HG03135 (cell line): ENCODE measurements at regions not wholly inside any gene's neighbourhood (a gene's known extent, or its start where the extent isn't known, plus 50 kb on each side); places are given as distances from the start of the nearest gene placed in this dataset.
A peak's percentile ranks its signal among the peaks of the same experiment; 100 is the strongest.
"Not testable (repeated sequence)": the region's sequence is repeated elsewhere in the genome, so short reads cannot be mapped to it uniquely, and the experiment has no call there.

ENCODE experiments used
- ATAC-seq: cut with Tn5 transposase; IDR thresholded peaks from one replicate; pipeline ENCODE4 v1.9.1; 2021; ENCODE audit warnings: mild to moderate bottlenecking, moderate library complexity; ENCODE audit not compliant: unreplicated experiment

DNA sequence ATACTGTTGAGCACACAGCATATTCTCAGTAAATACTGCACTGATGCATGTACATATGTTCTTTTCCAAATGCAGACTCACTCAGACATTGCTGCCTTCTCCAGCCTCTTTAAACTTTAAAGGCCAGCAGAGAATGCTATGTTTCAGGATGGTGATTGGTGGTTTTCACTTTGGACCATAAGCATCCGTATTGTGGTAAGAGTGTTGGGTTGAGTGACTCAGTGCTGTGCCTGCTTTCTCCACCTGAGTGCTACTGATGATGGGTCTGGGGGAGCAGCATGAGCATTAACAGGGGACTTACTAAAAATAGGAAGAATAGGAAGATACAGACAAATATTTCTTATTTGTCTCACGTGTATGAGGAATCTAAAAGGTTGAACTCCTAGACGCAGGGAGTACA is 56.3 kb upstream of the ZNF92 start:
- no peak for ATAC-seq

DNA sequence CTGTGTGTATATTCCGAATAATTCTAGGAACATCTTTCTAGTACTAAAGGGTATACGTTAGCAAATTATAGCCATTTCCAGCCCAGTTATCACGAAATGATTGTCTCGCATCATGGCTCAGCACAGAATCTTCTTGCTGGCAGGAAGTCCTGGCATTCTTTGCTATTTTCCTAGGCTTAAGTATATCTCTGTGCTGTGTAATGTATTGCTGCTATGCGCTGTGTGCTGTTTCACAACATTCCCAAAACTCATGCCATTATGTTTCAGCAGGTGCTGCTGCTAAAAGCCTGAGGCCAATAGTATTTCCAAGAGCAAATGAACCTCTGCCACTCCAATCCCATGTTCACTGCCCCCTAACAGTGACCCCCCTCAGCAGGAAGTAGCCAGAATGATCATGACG is 62.9 kb upstream of the ZNF92 start:
- ATAC-seq, result no peak

DNA sequence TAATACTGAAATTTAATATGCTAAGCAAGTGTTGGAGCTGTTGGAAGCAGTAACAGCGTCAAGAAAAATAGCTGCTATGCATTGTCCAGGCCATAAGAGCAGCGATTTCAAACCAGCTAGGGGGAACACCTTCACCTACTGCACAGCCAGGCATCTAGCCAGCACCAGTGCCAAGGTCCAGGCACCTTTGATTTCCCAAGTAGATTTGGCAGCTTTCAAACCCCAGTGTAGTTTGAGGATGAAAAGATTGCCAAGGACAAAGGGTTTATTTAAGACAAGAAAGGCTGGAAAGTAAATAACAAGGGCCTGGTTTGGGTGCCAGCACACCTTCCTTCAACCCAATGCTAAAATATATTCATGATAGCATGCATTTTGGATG is 65.4 kb upstream of the ZNF92 start:
- no peak for ATAC-seq

DNA sequence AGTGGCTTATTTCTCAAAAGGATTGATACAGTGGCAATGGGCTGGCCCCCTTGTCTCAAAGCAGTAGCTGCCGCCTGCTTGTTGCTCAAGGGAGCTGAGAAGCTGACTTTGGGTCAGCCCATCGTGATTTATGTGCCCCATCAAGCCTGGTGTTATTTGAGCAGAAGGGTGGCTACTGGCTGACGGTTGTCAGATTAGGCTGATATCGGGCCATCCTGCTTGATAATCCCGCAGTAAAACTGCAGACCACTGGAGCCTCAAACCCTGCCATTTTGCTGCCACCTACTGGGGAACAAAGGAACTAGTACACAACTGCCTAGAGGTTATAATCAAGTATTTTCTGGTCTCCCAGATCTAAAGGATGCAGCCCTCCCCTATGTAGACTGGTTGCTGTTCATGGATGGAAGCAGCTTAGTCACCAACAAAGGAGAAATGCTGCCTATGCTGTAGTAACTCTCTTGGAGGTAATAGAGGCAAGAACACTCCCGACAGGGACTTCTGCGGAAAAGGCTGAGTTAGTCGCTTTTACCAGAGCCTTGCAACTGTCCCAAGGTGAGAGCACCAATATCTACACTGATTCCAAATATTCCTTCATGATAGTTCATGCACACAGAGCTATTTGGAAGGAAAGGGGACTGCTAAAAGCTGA is 65.9 kb upstream of the ZNF92 start:
- ATAC-seq, result peak; percentile 57

DNA sequence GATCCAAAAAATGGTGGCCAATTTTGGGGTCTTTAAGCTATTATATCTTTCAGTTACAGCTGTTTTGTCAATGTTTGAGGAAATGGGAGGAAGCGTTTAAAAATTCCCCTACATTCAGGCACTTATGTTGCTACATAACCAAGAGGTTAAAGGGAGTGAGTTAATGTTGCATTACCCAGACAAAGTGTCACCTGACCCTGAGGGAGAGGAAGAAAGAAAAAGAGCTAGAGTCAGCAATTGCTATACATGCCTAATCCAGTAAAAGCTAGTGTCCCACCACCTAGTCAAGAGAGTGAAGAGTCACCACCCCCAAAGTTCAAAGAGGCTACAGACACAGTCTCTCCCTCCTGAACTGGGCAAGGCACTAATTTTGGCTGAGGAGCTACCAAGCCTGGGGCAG is 69.5 kb upstream of the ZNF92 start:
- no peak for ATAC-seq

DNA sequence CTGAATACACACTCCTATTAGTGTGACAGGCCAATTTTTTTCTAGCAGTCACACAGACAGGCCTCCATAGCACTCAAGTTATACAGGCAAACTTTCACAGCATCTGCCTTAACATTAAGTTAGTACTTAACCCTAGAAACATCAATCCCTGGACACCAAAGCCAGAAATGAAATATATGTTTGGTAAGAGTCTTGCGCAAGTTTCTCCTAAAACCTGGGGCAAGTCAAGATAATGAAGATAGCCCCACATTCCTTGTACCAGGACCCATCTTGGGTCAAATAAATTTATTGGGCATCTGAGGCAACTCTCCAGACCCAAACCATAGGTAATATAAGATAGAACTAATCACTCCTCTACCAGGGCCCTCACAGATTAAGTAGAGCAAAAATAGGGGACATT is 70.8 kb upstream of the ZNF92 start:
- no peak for ATAC-seq

DNA sequence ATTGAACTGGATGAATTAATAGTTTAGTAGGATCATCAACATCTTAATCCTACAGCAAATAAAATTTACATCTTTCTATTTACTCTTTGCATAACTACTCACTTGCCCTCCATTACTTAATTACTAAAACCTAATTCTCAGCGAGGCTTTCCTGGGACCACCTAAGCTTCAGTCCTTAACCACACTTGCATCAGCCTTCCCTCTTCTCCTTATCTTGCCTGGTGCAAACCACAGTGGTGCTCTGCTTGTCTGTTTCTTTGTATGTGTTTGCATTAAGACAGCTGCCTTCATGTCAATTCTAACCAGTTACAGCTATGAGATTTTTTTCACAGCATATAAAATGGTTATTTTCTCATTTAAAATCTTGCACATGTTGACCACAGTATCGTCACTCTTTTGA is 72.6 kb upstream of the ZNF92 start:
- no peak for ATAC-seq

DNA sequence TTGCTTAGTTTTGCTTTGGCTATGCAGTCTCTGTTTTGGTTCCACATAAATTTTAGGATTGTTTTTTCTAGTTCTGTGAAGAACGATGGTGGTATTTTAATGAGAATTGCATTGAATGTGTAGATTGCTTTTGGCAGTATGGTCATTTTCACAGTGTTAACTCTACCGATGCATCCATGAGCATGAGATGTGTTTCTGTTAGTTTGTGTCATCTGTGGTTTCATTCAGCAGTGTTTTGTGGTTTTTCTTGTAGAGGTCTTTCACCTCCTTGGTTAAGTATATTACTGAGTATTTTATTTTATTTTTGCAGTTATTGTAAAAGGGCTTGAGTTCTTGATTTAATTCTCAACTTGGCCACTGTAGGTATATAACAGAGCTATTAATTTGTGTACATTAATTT is 78.2 kb upstream of the ZNF92 start:
- no peak for ATAC-seq

DNA sequence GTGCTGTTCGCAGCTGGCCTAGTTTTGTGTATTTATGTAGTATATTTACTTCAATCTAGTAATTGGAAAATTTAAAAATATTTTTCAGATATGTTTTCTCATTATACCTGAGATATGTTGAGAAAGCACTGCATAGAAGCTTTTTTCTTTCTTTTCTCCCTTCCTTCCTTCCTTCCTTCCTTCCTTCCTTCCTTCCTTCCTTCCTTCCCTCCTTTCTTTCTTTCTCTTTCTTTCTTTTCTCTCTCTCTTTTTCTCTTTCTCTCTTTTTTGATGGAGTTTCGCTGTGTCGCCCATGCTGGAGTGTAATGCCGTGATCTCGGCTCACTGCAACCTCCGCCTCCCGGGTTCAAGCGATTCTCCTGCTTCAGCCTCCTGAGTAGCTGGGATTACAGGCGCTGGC is 83.3 kb upstream of the ZNF92 start:
- ATAC-seq, result not testable (repeated sequence)

DNA sequence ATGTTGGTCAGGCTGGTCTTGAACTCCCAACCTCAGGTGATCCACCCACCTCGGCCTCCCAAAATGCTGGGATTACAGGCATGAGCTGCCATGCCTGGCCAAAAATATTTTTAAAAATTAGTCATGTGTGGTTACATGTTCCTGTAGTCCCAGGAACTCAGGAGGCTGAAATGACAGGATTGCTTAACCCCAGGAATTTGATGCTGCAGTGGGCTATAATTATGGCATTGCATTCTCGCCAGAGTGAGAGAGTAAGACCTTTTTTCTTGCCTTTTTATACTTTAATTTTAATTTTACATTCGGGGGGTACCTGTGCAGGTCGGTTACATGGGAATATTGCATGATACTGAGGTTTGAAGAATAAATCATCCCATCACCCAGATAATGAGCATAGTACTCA is 86.6 kb upstream of the ZNF92 start:
- no peak for ATAC-seq

DNA sequence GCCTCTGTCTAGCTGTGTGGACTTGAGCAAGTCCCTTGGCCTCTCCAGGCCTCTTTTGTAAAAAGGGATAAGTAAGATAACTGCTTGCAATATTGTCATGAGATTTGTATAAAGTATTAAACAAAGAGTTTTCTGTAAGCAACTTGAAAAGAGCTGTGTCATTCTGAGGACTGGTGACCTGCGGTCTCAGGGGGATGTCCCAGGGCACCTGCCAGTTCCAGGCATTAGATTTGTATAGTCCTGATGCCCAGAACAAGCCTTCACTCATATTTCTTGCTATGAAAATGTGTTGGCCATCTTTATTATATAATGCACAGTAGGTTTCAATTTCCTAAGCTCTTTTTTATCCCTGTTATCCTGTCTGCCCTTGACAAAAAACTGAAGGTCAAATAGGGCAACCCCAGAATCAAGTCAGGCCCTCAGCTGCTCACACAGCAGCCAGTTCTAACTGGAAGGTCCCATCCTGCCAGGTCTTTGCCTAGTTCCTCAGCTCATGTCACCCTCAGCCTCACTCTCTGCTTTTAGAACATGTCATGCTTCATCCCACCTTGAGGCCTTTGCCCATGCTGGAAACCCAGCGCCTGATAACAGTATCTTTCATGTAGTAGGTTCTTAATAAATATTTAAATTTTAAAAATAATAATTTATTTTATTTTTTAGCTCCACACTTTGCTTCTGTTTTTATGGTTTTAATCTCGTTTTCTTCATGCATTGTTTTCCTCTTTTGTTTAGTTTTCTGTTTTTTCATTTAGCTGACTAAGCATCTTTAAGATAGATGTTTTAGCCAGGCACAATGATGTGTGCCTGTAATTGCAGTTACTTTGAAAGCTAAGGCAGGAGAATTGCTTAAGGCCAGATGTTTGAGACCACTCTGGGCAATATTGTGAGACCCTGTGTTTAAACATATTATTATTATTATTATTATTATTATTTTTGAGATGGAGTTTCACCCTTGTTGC is 87.5 kb upstream of the ZNF92 start:
- no peak for ATAC-seq

DNA sequence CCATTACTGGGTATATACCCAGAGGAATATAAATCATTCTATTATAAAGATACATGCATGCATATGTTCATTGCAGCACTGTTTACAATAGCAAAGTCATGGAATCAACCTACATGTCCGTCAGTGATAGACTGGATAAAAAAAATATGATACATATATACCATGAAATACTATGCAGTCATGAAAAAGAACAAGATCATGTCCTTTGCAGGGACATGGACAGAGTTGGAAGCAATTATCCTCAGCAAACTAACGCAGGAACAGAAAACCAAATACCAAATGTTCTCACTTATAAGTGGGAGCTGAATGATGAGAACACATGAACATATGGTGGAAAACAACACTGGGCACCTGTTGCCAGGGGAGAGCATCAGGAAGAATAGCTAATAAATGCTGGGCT is 88.4 kb upstream of the ZNF92 start:
- ATAC-seq, result not testable (repeated sequence)

DNA sequence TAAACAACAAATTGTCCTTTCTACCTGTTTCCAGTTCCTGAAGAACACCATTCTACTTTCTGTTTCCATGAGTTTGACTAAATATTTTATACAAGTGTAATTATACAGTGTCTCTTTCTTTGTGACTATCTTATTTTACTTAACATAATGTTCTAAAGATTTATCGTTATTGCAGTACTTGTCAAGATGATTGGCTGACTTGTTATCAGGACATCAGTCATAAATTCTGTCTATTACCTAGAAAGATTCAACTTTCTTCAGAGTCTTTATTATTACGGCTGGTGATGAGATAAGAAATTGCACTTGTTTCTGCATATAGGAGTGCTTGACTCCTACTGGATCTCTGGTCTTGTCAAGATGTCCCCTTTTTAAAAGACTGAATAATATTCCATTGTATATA is 93.9 kb upstream of the ZNF92 start:
- ATAC-seq, result no peak

DNA sequence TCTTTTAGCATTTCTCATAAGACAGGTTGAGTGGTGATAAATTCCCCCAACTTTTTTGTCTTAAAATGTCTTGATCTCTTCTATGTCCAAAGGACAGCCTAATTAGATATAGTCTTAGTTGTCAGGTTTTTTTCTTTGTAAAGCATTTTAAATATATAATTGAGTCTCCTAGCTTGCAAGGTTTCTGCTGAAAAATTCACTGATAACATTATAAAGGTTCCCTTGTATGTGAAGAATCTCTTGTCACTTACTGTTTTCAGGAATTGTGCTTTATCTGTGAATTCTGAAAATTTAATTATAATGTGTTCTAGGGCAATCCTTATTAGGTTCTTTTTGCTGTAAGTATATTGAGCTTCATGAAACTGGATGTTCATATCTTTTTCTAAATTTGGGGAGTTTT is 96.8 kb upstream of the ZNF92 start:
- ATAC-seq, result no peak

DNA sequence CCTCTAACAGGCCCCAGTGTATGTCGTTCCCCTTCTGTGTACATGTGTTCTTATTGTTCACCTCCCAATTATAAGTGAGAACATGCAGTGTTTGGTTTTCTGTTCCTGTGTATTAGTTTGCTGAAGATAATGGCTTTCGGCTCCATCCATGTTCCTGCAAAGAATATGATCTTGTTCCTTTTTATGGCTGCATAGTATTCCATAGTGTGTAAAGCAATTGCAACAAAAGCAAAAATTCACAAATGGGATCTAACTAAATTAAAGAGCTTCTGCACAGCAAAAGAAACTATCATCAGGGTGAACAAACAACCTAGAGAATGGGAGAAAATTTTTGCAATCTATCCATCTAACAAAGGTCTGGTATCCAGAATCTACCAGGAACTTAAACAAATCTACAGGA is 102.2 kb upstream of the ZNF92 start:
- ATAC-seq, result not testable (repeated sequence)

DNA sequence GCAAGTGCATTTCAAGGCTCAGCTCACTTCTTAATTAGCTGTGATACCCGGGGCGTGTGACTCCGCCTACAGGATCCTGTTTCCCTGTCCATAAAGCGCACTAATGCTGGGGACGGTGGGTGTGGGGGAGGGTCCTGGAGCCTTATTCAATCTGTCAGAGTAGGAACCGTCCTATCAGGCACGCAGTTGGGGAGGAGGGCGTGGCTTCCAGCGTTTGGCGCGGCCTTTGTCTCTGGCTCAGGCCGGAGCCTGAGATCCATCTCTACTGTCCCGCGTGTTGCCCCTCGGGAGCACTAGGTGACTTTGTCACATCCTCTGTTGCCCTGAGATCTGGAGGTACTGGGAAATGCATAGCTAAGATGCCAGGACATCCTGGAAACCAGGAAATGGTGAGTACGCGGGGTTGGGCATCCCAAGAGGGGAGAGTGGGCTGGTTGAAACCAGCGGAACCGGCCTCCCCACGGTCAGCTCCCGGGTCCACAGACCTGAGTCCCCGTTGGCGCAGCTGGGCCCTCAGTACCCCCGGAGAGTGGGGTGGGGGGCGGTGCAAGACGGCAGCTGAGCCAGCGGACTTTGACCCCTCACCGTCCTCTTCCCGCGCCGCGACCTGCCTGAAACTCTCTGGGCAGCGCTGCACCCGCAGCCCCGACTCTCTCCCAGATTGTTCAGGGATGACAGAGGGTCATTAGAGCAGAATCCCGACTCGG is 104.4 kb upstream of the ZNF92 start:
- peak; percentile 77 for ATAC-seq

DNA sequence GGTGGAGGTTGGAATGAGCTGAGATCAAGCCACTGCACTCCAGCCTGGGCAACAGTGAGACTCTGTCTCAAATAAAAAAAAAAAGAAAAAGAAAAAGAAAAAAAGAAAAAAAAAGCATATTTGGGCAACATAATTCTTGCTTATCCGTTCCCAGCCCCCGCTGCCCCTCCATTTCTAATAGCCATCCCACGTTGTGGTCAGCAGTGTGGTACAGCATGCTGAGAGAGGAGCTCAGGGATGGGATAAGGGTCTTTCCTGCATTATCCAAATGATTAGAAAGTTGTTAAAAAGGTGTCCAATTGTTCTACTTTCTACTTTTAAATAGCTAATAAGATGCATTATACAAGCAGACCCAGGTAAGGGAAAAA is 104.9 kb upstream of the ZNF92 start:
- no peak for ATAC-seq

DNA sequence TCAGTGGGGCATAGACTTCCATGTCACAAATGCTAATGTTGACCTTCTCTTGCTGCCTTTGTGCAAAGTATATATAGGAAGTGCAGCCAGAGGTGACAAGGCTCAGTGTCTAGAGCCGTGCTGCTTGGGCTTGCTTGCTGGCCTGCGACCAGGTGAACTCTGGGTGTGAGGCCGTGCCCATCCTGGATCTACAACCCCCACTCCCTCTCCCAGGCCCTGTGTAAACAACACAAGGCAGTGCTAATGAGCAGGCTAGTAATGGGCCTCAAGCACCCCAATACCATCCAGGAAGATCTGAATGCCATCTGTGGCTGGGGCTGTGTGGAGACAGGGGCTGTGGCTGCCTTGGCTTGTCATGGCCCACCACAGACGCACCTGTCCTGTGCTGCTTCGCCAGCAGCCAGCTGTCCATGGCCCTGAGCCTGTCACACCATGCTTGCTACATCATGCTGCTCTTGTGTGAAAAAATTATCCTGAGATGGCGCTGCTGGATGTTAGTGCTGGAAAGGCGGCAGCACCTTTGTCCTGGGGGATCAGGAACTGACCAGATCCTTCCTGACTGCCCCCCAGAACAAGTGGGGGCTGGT is 107.6 kb upstream of the ZNF92 start:
- no peak for ATAC-seq

DNA sequence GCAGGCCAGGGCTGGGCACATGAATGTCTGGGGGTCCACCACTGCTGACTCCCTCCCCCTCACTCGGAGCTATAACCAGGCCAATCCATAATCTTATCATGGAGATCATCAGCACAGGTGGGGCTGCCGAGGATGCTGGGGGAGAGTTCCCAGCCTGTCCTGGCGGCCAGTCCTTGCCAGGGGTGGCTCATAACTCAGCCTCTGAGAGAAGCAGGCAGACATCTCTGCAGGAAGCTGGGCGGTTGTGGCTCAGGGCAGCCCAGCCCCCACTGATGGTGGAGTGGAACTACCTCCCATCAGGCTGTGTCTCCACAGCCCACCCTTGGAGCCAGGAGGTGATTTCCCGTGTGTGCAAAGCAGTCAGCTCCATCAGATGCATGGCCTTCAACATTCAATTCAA is 109.4 kb upstream of the ZNF92 start:
- ATAC-seq, result no peak

DNA sequence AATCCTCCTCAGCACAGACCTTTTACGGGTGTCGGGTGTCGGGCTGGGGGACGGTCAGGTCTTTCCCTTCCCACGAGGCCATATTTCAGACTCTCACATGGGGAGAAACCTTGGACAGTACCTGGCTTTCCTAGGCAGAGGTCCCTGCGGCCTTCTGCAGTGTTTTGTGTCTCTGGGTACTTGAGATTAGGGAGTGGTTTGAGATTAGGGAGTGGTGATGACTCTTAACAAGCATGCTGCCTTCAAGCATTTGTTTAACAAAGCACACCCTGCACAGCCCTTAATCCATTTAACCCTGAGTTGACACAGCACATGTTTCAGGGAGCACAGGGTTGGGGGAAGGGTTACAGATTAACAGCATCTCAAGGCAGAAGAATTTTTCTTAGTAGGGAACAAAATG is 113.0 kb upstream of the ZNF92 start:
- not testable (repeated sequence) for ATAC-seq

DNA sequence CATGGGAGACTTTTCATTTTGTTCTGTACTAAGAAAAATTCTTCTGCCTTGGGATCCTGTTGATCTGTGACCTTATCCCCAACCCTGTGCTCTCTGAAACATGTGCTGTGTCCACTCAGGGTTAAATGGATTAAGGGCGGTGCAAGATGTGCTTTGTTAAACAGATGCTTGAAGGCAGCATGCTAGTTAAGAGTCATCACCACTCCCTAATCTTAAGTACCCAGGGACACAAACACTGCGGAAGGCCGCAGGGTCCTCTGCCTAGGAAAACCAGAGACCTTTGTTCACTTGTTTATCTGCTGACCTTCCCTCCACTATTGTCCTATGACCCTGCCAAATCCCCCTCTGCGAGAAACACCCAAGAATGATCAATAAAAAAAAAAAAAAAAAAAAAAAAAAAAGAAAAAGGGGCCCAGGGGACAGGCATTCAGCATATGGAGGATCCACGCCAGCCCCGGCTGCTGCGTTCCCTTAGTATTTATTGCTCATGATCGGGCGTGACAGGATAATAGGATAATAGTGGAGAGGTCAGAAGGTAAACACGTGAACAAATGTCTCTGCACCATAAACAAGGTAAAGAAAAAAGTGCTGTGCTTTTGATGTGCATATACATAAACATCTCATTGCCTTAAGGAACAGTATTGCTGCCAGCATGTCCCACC is 113.7 kb upstream of the ZNF92 start:
- ATAC-seq, result not testable (repeated sequence)
